Hepatocyte (in vitro differentiated cells): ENCODE measurements at regions not wholly inside any gene's neighbourhood (a gene's known extent, or its start where the extent isn't known, plus 50 kb on each side); places are given as distances from the start of the nearest gene placed in this dataset.

Experiments
- CTCF ChIP-seq: fragments of 200-600 bp; sonication (generic); IDR thresholded peaks from 2 replicates; pipeline ENCODE4 v1.5.1; 2016; ENCODE audit warnings: antibody characterized with exemption, mild to moderate bottlenecking; ENCODE audit not compliant: poor library complexity
- EZH2 ChIP-seq: fragments of 200-600 bp; sonication (generic); IDR thresholded peaks from 2 replicates; pipeline ENCODE4 v1.6.1; 2016; ENCODE audit warnings: antibody characterized with exemption, mild to moderate bottlenecking, borderline replicate concordance
- EZH2phosphoT487 ChIP-seq: fragments of 200-600 bp; sonication (generic); IDR thresholded peaks from one replicate; pipeline ENCODE4 v1.6.1; 2018; ENCODE audit warnings: antibody characterized with exemption, mild to moderate bottlenecking, low read depth, moderate library complexity; ENCODE audit not compliant: unreplicated experiment, severe bottlenecking

- TF ChIP-seq CTCF (no peak), EZH2 (no peak), EZH2phosphoT487 (no peak)
Observed at GRCh38 chr4:78711676-78712075, 64.5 kb upstream of the BMP2K start.
